ENCODE measurements at regions not wholly inside any gene's neighbourhood (a gene's known extent, or its start where the extent isn't known, plus 50 kb on each side); places are given as distances from the start of the nearest gene placed in this dataset.
"Not testable (repeated sequence)": the region's sequence is repeated elsewhere in the genome, so short reads cannot be mapped to it uniquely, and the experiment has no call there.

DNA sequence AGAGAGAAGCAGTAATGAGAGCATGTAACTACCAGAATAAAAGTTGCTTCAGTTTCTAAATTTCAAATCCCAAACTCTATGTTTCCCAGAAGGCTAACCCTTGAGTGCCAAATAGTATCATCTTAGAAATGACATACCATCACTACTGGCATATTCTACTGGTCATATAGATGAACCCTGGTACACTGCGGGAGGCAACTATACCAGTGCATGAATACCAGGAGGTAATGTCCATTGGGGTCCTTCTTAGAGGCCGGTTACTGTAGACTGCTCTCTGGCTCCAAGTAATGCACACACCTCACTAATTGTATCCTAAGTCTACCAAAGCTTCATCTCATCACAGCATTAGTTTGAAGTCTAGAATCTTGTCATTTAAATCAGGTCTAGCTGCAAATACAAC lies 108.6 kb upstream of the MSMB start:
- TF ChIP-seq CTCF (IDR thresholded peaks at IDR 0.05; ENCODE audit: low read length); EZH2 (IDR thresholded peaks at IDR 0.05; ENCODE audit: borderline replicate concordance, low read length): not testable (repeated sequence)
